ENCODE measurements at regions not wholly inside any gene's neighbourhood (a gene's known extent, or its start where the extent isn't known, plus 50 kb on each side); places are given as distances from the start of the nearest gene placed in this dataset.
"Not testable (repeated sequence)": the region's sequence is repeated elsewhere in the genome, so short reads cannot be mapped to it uniquely, and the experiment has no call there.

GRCh38 chr6:67818322-67818721 lies 816.8 kb upstream of the ADGRB3 start:
- no peak for DNase-seq
- Mint-ChIP-seq H3K4me1 (ENCODE audit: low read depth in 2 of 2) (no peaks in the 10 kb centered on the region), H3K4me3 (no peak overlapping the region), H3K27ac (no peak overlapping the region), H3K27me3 (no peaks in the 10 kb centered on the region), H3K9me3 (peaks cover 19% of the 10 kb centered on the region in 2 donors), H3K36me3 (ENCODE audit: insufficient read depth) (no peaks in the 10 kb centered on the region)
- ATAC-seq (replicated peaks): no peak

- Mint-ChIP-seq H3K9me3 (peaks cover 11 to 17% of the 10 kb centered on the region in 2 donors), H3K36me3 (ENCODE audit: insufficient read depth) (no peaks in the 10 kb centered on the region), H3K4me1 (ENCODE audit: low read depth in 2 of 2) (no peaks in the 10 kb centered on the region), H3K27me3 (no peaks in the 10 kb centered on the region), H3K27ac (no peak overlapping the region), H3K4me3 (no peak overlapping the region)
- DNase-seq (no peak), ATAC-seq (replicated peaks) (no peak)
Measured at GRCh38 chr6:67815623-67816022, 819.5 kb upstream of the ADGRB3 start.

- H3K9me3 Mint-ChIP-seq: peaks cover 7 to 17% of the 10 kb centered on the region in 2 donors
- H3K36me3 Mint-ChIP-seq (ENCODE audit: insufficient read depth): no peaks in the 10 kb centered on the region
- no peaks in the 10 kb centered on the region for H3K4me1 Mint-ChIP-seq (ENCODE audit: low read depth in 2 of 2)
- ATAC-seq (replicated peaks) (no peak), DNase-seq (no peak)
- H3K27ac Mint-ChIP-seq: no peak overlapping the region
- H3K27me3 Mint-ChIP-seq: no peaks in the 10 kb centered on the region
- no peak overlapping the region for H3K4me3 Mint-ChIP-seq
Measured at GRCh38 chr6:67814262-67814661, 820.8 kb upstream of the ADGRB3 start.

GRCh38 chr6:67812693-67813092 lies 822.4 kb upstream of the ADGRB3 start:
- ATAC-seq (replicated peaks): no peak
- H3K36me3 Mint-ChIP-seq (ENCODE audit: insufficient read depth): no peaks in the 10 kb centered on the region
- no peaks in the 10 kb centered on the region for H3K27me3 Mint-ChIP-seq

GRCh38 chr6:67812125-67812524 lies 823.0 kb upstream of the ADGRB3 start:
- Mint-ChIP-seq H3K36me3 (ENCODE audit: insufficient read depth) (no peaks in the 10 kb centered on the region), H3K4me1 (ENCODE audit: low read depth in 2 of 2) (no peaks in the 10 kb centered on the region), H3K4me3 (no peak overlapping the region), H3K27ac (no peak overlapping the region), H3K9me3 (peaks cover 8 to 17% of the 10 kb centered on the region in 2 donors), H3K27me3 (no peaks in the 10 kb centered on the region)
- ATAC-seq (replicated peaks) (no peak), DNase-seq (no peak)

More at GRCh38 chr6:67812693-67813092, 822.4 kb upstream of the ADGRB3 start:
- Mint-ChIP-seq H3K4me1 (ENCODE audit: low read depth in 2 of 2) (no peaks in the 10 kb centered on the region), H3K27ac (no peak overlapping the region), H3K4me3 (no peak overlapping the region), H3K9me3 (peaks cover 9 to 17% of the 10 kb centered on the region in 2 donors)
- DNase-seq: no peak

GRCh38 chr6:67811239-67812037 lies 823.6 kb upstream of the ADGRB3 start:
- Mint-ChIP-seq H3K4me3 (no peak overlapping the region), H3K9me3 (peaks cover 12 to 16% of the 10 kb centered on the region in 2 donors), H3K4me1 (ENCODE audit: low read depth in 2 of 2) (no peaks in the 10 kb centered on the region), H3K27ac (no peak overlapping the region), H3K27me3 (no peaks in the 10 kb centered on the region), H3K36me3 (ENCODE audit: insufficient read depth) (no peaks in the 10 kb centered on the region)
- DNase-seq (no peak), ATAC-seq (replicated peaks) (no peak)

GRCh38 chr6:67804808-67805207 lies 830.3 kb upstream of the ADGRB3 start:
- DNase-seq; H3K4me1 Mint-ChIP-seq (ENCODE audit: low read depth in 2 of 2); H3K27ac Mint-ChIP-seq; H3K27me3 Mint-ChIP-seq; ATAC-seq (replicated peaks); H3K4me3 Mint-ChIP-seq: not testable (repeated sequence)
- peaks cover 16 to 35% of the 10 kb centered on the region in 2 donors for H3K9me3 Mint-ChIP-seq
- peaks cover 12% of the 10 kb centered on the region for H3K36me3 Mint-ChIP-seq (ENCODE audit: insufficient read depth)

- Mint-ChIP-seq H3K4me3 (no peak overlapping the region), H3K9me3 (peaks cover 20 to 46% of the 10 kb centered on the region in 2 donors), H3K27ac (no peak overlapping the region), H3K36me3 (ENCODE audit: insufficient read depth) (peaks cover 12% of the 10 kb centered on the region), H3K27me3 (no peaks in the 10 kb centered on the region), H3K4me1 (ENCODE audit: low read depth in 2 of 2) (no peaks in the 10 kb centered on the region)
- no peak for DNase-seq
- ATAC-seq (replicated peaks): no peak
Measured at GRCh38 chr6:67802771-67803170, 832.3 kb upstream of the ADGRB3 start.

- H3K9me3 Mint-ChIP-seq: peaks cover 2 to 5% of the 10 kb centered on the region in 2 donors
- no peaks in the 10 kb centered on the region for H3K36me3 Mint-ChIP-seq (ENCODE audit: insufficient read depth)
- no peaks in the 10 kb centered on the region for H3K27me3 Mint-ChIP-seq
- no peak overlapping the region for H3K27ac Mint-ChIP-seq
- no peak overlapping the region for H3K4me3 Mint-ChIP-seq
- DNase-seq (no peak), ATAC-seq (replicated peaks) (no peak)
- H3K4me1 Mint-ChIP-seq (ENCODE audit: low read depth in 2 of 2): no peaks in the 10 kb centered on the region
Measured at GRCh38 chr6:67792996-67793395, 842.1 kb upstream of the ADGRB3 start.

GRCh38 chr6:67790569-67790968 lies 844.5 kb upstream of the ADGRB3 start:
- Mint-ChIP-seq H3K4me1 (ENCODE audit: low read depth in 2 of 2) (no peaks in the 10 kb centered on the region), H3K27ac (no peak overlapping the region), H3K9me3 (peaks cover 2 to 5% of the 10 kb centered on the region in 2 donors), H3K4me3 (no peak overlapping the region), H3K27me3 (no peaks in the 10 kb centered on the region), H3K36me3 (ENCODE audit: insufficient read depth) (no peaks in the 10 kb centered on the region)
- ATAC-seq (replicated peaks) (no peak), DNase-seq (no peak)

GRCh38 chr6:67787119-67787518 lies 848.0 kb upstream of the ADGRB3 start:
- ATAC-seq (replicated peaks); DNase-seq; H3K4me1 Mint-ChIP-seq (ENCODE audit: low read depth in 2 of 2); H3K27ac Mint-ChIP-seq; H3K9me3 Mint-ChIP-seq; H3K36me3 Mint-ChIP-seq (ENCODE audit: insufficient read depth); H3K4me3 Mint-ChIP-seq; H3K27me3 Mint-ChIP-seq: not testable (repeated sequence)

GRCh38 chr6:67779876-67780275 lies 855.2 kb upstream of the ADGRB3 start:
- DNase-seq: no peak
- H3K4me3 Mint-ChIP-seq: no peak overlapping the region
- no peak for ATAC-seq (replicated peaks)
- H3K27ac Mint-ChIP-seq: no peak overlapping the region
- H3K9me3 Mint-ChIP-seq: peaks cover 0 to 4% of the 10 kb centered on the region in 2 donors
- no peaks in the 10 kb centered on the region for H3K27me3 Mint-ChIP-seq
- H3K36me3 Mint-ChIP-seq (ENCODE audit: insufficient read depth): peaks cover 4% of the 10 kb centered on the region
- no peaks in the 10 kb centered on the region for H3K4me1 Mint-ChIP-seq (ENCODE audit: low read depth in 2 of 2)

GRCh38 chr6:67775333-67775732 lies 859.7 kb upstream of the ADGRB3 start:
- no peak overlapping the region for H3K27ac Mint-ChIP-seq
- H3K4me3 Mint-ChIP-seq: no peak overlapping the region

GRCh38 chr6:67768972-67769371 lies 866.1 kb upstream of the ADGRB3 start:
- no peaks in the 10 kb centered on the region for H3K36me3 Mint-ChIP-seq (ENCODE audit: insufficient read depth)
- H3K27me3 Mint-ChIP-seq: no peaks in the 10 kb centered on the region
- DNase-seq (no peak), ATAC-seq (replicated peaks) (no peak)
- H3K4me3 Mint-ChIP-seq: no peak overlapping the region
- no peak overlapping the region for H3K27ac Mint-ChIP-seq
- H3K4me1 Mint-ChIP-seq (ENCODE audit: low read depth in 2 of 2): no peaks in the 10 kb centered on the region
- H3K9me3 Mint-ChIP-seq: peaks cover 9 to 10% of the 10 kb centered on the region in 2 donors

More at GRCh38 chr6:67775333-67775732, 859.7 kb upstream of the ADGRB3 start:
- H3K9me3 Mint-ChIP-seq: peaks cover 0 to 4% of the 10 kb centered on the region in 2 donors
- H3K4me1 Mint-ChIP-seq (ENCODE audit: low read depth in 2 of 2): no peaks in the 10 kb centered on the region
- ATAC-seq (replicated peaks) (no peak), DNase-seq (no peak)
- peaks cover 4% of the 10 kb centered on the region for H3K36me3 Mint-ChIP-seq (ENCODE audit: insufficient read depth)
- H3K27me3 Mint-ChIP-seq: no peaks in the 10 kb centered on the region
